OCI-LY1 (cell line): ENCODE measurements at regions not wholly inside any gene's neighbourhood (a gene's known extent, or its start where the extent isn't known, plus 50 kb on each side); places are given as distances from the start of the nearest gene placed in this dataset.

ENCODE experiments used
- H2AFZ ChIP-seq: fragments of 200-600 bp; sonication (generic), shearing (Covaris generic); 2 replicates; pipeline ENCODE4 v1.6.0; 2014; ENCODE audit warnings: antibody characterized with exemption, mild to moderate bottlenecking, low read length
- H3F3A ChIP-seq: fragments of 200-600 bp; sonication (generic), shearing (Covaris generic); 2 replicates; pipeline ENCODE4 v1.6.0; 2014; ENCODE audit warnings: mild to moderate bottlenecking, antibody characterized with exemption, low read length, moderate library complexity; ENCODE audit not compliant: insufficient read depth
- H3K27ac ChIP-seq: fragments of 200-600 bp; sonication (generic); 2 replicates; pipeline ENCODE4 v1.5.1; 2014; ENCODE audit warnings: low read length, mixed run types, mild to moderate bottlenecking, low read depth; ENCODE audit not compliant: poor library complexity, severe bottlenecking
- H3K27me3 ChIP-seq: fragments of 200-600 bp; sonication (generic); 2 replicates; pipeline ENCODE4 v1.6.0; 2014; ENCODE audit warnings: antibody characterized with exemption, mild to moderate bottlenecking, low read length, moderate library complexity; ENCODE audit not compliant: insufficient read depth
- H3K36me3 ChIP-seq: fragments of 200-600 bp; sonication (generic); 2 replicates; pipeline ENCODE4 v1.6.1; 2014; ENCODE audit warnings: mild to moderate bottlenecking, antibody characterized with exemption, low read length, moderate library complexity, mixed read lengths; ENCODE audit not compliant: insufficient read depth
- H3K4me1 ChIP-seq: fragments of 200-600 bp; sonication (generic); 2 replicates; pipeline ENCODE4 v1.5.1; 2014; ENCODE audit warnings: mild to moderate bottlenecking, low read length, moderate library complexity; ENCODE audit not compliant: insufficient read depth, severe bottlenecking
- H3K4me2 ChIP-seq: fragments of 200-600 bp; sonication (generic), shearing (Covaris generic); 2 replicates; pipeline ENCODE4 v1.6.1; 2014; ENCODE audit warnings: low read length
- H3K4me3 ChIP-seq: fragments of 200-600 bp; sonication (generic); 2 replicates; pipeline ENCODE4 v1.5.1; 2014; ENCODE audit warnings: low read length, low read depth, mild to moderate bottlenecking, mixed read lengths; ENCODE audit not compliant: poor library complexity, severe bottlenecking
- H3K79me2 ChIP-seq: fragments of 200-600 bp; shearing (Covaris generic); 2 replicates; pipeline ENCODE4 v1.6.1; 2016; ENCODE audit warnings: mixed run types, low read length, mixed read lengths; ENCODE audit not compliant: insufficient read depth
- H3K9ac ChIP-seq: fragments of 200-600 bp; sonication (generic), shearing (Covaris generic); 2 replicates; pipeline ENCODE4 v1.6.1; 2014; ENCODE audit warnings: mild to moderate bottlenecking, low read length, mixed read lengths
- H3K9me2 ChIP-seq: fragments of 200-600 bp; sonication (generic), shearing (Covaris generic); 2 replicates; pipeline ENCODE4 v1.6.1; 2014; ENCODE audit warnings: low read depth, mild to moderate bottlenecking, low read length, mixed read lengths
- H3K9me3 ChIP-seq: fragments of 200-600 bp; shearing (Covaris generic); 2 replicates; pipeline ENCODE4 v1.6.1; 2014; ENCODE audit warnings: low read length, mixed read lengths
- H4K20me1 ChIP-seq: fragments of 200-600 bp; sonication (generic), shearing (Covaris generic); 2 replicates; pipeline ENCODE4 v1.6.0; 2016; ENCODE audit warnings: mild to moderate bottlenecking, low read length; ENCODE audit not compliant: insufficient read depth
- EZH2 ChIP-seq: fragments of 200-600 bp; sonication (generic), shearing (Covaris generic); IDR thresholded peaks from 2 replicates; pipeline ENCODE4 v1.8.0; 2017; ENCODE audit warnings: borderline replicate concordance, mixed run types, mild to moderate bottlenecking, antibody characterized with exemption, low read length, moderate library complexity, mixed read lengths
- TF ChIP-seq, protein P1 (sequence below): fragments of 200-600 bp; sonication (generic), shearing (Covaris generic); IDR thresholded peaks from 2 replicates; pipeline ENCODE4 v1.5.1; 2017; ENCODE audit warnings: mild to moderate bottlenecking, antibody characterized with exemption, low read length, moderate library complexity, mixed read lengths

GRCh38 chr1:229975047-229975446 lies 92.0 kb upstream of the GALNT2 start:
- H3K36me3 ChIP-seq, result no peaks in the 10 kb centered on the region

DNA sequence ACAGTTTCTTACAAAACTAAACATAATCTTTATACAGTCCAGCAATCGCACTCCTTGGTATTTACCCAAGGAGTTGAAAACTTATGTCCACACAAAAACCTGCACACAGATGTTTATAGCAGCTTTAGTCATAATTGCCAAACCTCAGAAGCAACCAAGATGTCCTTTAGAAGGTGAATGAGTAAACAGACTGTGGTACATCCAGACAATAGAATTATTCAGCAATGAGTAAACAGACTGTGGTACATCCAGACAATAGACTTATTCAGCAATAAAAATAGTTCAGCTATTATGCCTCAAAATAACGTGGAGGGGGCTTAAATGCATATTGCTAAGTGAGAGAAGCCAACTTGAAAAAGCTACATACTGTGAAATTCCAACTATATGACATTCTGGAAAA lies 87.0 kb upstream of the GALNT2 start:
- TF ChIP-seq, protein P1, sequence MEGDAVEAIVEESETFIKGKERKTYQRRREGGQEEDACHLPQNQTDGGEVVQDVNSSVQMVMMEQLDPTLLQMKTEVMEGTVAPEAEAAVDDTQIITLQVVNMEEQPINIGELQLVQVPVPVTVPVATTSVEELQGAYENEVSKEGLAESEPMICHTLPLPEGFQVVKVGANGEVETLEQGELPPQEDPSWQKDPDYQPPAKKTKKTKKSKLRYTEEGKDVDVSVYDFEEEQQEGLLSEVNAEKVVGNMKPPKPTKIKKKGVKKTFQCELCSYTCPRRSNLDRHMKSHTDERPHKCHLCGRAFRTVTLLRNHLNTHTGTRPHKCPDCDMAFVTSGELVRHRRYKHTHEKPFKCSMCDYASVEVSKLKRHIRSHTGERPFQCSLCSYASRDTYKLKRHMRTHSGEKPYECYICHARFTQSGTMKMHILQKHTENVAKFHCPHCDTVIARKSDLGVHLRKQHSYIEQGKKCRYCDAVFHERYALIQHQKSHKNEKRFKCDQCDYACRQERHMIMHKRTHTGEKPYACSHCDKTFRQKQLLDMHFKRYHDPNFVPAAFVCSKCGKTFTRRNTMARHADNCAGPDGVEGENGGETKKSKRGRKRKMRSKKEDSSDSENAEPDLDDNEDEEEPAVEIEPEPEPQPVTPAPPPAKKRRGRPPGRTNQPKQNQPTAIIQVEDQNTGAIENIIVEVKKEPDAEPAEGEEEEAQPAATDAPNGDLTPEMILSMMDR, result no peak
- no peak for TF ChIP-seq EZH2

More at GRCh38 chr1:229975047-229975446, 92.0 kb upstream of the GALNT2 start:
- Histone ChIP-seq H3K4me1 (no peaks in the 10 kb centered on the region), H3F3A (no peaks in the 10 kb centered on the region), H3K27ac (no peak overlapping the region), H3K27me3 (peaks cover 3% of the 10 kb centered on the region; the same call in 1 of the 2 replicates), H3K4me3 (no peak overlapping the region), H4K20me1 (no peaks in the 10 kb centered on the region), H3K9ac (no peak overlapping the region), H2AFZ (no peak overlapping the region), H3K4me2 (no peak overlapping the region), H3K9me2 (no peaks in the 10 kb centered on the region), H3K79me2 (no peaks in the 10 kb centered on the region), H3K9me3 (peaks cover 13% of the 10 kb centered on the region; the same call in 1 of the 2 replicates)
- TF ChIP-seq EZH2, result no peak
- TF ChIP-seq, protein P1, result no peak

DNA sequence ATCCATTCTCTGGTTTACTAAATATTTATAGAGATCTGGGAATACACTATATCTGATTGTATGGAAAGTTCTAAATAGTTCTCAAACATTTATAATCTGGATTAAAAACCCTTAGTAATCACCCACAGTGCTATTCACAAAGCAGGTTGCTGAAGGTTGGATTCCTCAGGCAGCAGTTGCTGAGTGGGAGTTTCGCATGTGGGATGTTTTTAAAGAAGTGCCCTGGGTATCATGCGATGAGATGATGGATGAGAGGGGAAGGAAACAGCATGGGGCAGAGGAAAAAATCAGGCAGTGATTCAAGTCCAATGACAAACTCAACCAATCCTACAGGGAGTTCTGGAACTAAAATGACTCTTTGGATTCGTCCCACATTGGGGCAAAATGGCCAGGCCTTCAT lies 85.3 kb upstream of the GALNT2 start:
- Histone ChIP-seq H3K4me2 (no peak overlapping the region), H3K9me3 (peaks cover 6% of the 10 kb centered on the region; the same call in 1 of the 2 replicates), H3K4me1 (no peaks in the 10 kb centered on the region), H3K9ac (no peak overlapping the region), H3K4me3 (no peak overlapping the region), H3K27ac (no peak overlapping the region), H3K27me3 (peaks cover 6% of the 10 kb centered on the region; the same call in 1 of the 2 replicates), H3F3A (no peaks in the 10 kb centered on the region), H3K9me2 (no peaks in the 10 kb centered on the region), H4K20me1 (no peaks in the 10 kb centered on the region), H2AFZ (no peak overlapping the region), H3K79me2 (no peaks in the 10 kb centered on the region), H3K36me3 (no peaks in the 10 kb centered on the region)
- TF ChIP-seq, protein P1, result no peak
- TF ChIP-seq EZH2, result no peak

More for the DNA sequence above, 87.0 kb upstream of the GALNT2 start:
- H3F3A ChIP-seq, result no peaks in the 10 kb centered on the region
- H3K4me2 ChIP-seq, result no peak overlapping the region
- peaks cover 6% of the 10 kb centered on the region; the same call in 1 of the 2 replicates for H3K27me3 ChIP-seq
- H3K4me1 ChIP-seq, result no peaks in the 10 kb centered on the region
- no peaks in the 10 kb centered on the region for H4K20me1 ChIP-seq
- no peak overlapping the region for H2AFZ ChIP-seq
- peaks cover 13% of the 10 kb centered on the region; the same call in 1 of the 2 replicates for H3K9me3 ChIP-seq
- H3K9ac ChIP-seq, result no peak overlapping the region
- no peaks in the 10 kb centered on the region for H3K9me2 ChIP-seq
- H3K79me2 ChIP-seq, result no peaks in the 10 kb centered on the region
- H3K27ac ChIP-seq, result no peak overlapping the region
- H3K4me3 ChIP-seq, result no peak overlapping the region
- no peaks in the 10 kb centered on the region for H3K36me3 ChIP-seq
